Tibial artery (tissue), 4 donors: ENCODE measurements at regions not wholly inside any gene's neighbourhood (a gene's known extent, or its start where the extent isn't known, plus 50 kb on each side); places are given as distances from the start of the nearest gene placed in this dataset.

Experiments used
- DNase-seq, 2 donors: peaks; one replicate each; pipeline ENCODE4 v3.0.0-alpha.2; 2019
- H3K27ac ChIP-seq, 2 donors: fragments of 200-600 bp; sonication (generic) in 1 of 2; 1 replicate in 1 of 2; 2 replicates in 1 of 2; pipeline ENCODE4 v1.5.1; 2018 to 2019; ENCODE audit warnings: mild to moderate bottlenecking in 1 of 2
- H3K27me3 ChIP-seq, 2 donors: fragments of 200-600 bp; sonication (generic) in 1 of 2; one replicate each; pipeline versions ENCODE4 v1.5.1 to v1.6.0; 2016 to 2019
- H3K36me3 ChIP-seq, 3 donors: fragments of 200-600 bp; sonication (generic) in 2 of 3; one replicate each; pipeline ENCODE4 v1.5.1; 2016 to 2019; ENCODE audit warnings: mild to moderate bottlenecking in 2 of 3
- H3K4me1 ChIP-seq, 4 donors: fragments of 200-600 bp; sonication (generic) in 2 of 4; 1 replicate in 3 of 4; 2 replicates in 1 of 4; pipeline ENCODE4 v1.5.1; 2016 to 2019
- H3K4me3 ChIP-seq, 2 donors: fragments of 200-600 bp; sonication (generic) in 1 of 2; 1 replicate in 1 of 2; 2 replicates in 1 of 2; pipeline ENCODE4 v1.5.1; 2018 to 2019; ENCODE audit warnings: mild to moderate bottlenecking in 2 of 2
- H3K9me3 ChIP-seq, 3 donors: fragments of 200-600 bp; sonication (generic) in 1 of 3; one replicate each; pipeline ENCODE4 v1.5.1; 2016 to 2019
- CTCF ChIP-seq, 2 experiments: fragments of 200-600 bp in 1 of 2; fragments of 450-650 bp in 1 of 2; IDR thresholded peaks; one replicate each; pipeline ENCODE4 v1.5.1; 2017 to 2019; ENCODE audit warnings: antibody characterized with exemption in 2 of 2, mild to moderate bottlenecking in 1 of 2, moderate library complexity in 1 of 2
- intact Hi-C: fragments of 100-400 bp; cut with DNase I; formaldehyde crosslinking; loops from one replicate; pipeline ENCODE4 v1.15.0; 2023; ENCODE audit warnings: low total_unique reads

DNA sequence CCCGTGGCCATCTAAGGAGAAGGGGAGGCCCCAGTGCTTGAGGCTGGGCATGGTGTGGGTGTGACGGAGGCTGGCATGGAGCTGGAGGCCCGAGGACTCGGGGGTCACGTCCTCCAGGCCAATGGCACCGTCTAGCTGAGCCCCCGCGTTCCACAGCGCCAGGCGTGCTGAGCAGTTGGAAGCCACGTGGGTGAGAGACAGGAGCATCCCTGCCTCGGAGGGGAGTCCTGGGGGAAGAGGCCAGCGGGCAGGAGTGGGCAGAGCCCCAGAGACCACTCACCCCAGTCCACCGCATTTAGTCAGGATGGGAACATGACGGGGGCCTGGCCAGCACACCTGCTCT, 78.8 kb downstream of the RMI2 start:
- intact Hi-C loops = no loop called here
- H3K4me3 ChIP-seq = no peak overlapping the region

GRCh38 chr16:11425140-11425539, 79.9 kb downstream of the RMI2 start:
- H3K27ac ChIP-seq = no peak overlapping the region
- TF ChIP-seq CTCF (IDR thresholded peaks at IDR 0.05) = no peak
- H3K36me3 ChIP-seq = no peaks in the 10 kb centered on the region
- no peak overlapping the region for H3K4me3 ChIP-seq
- no peaks in the 10 kb centered on the region for H3K27me3 ChIP-seq
- DNase-seq = no peak
- no peaks in the 10 kb centered on the region for H3K4me1 ChIP-seq
- intact Hi-C loops = no loop called here
- no peaks in the 10 kb centered on the region for H3K9me3 ChIP-seq

More for the DNA sequence above, 78.8 kb downstream of the RMI2 start:
- H3K27me3 ChIP-seq = no peaks in the 10 kb centered on the region
- DNase-seq = no peak
- no peak overlapping the region for H3K27ac ChIP-seq
- H3K4me1 ChIP-seq = no peaks in the 10 kb centered on the region
- no peaks in the 10 kb centered on the region for H3K36me3 ChIP-seq
- TF ChIP-seq CTCF (IDR thresholded peaks at IDR 0.05) = no peak
- H3K9me3 ChIP-seq = no peaks in the 10 kb centered on the region

- Histone ChIP-seq H3K4me3 (no peak overlapping the region), H3K27ac (no peak overlapping the region), H3K9me3 (peaks cover 0 to 10% (median 8%) of the 10 kb centered on the region in 3 donors), H3K4me1 (no peaks in the 10 kb centered on the region), H3K36me3 (no peaks in the 10 kb centered on the region), H3K27me3 (no peaks in the 10 kb centered on the region)
- DNase-seq = no peak
- no peak for TF ChIP-seq CTCF (IDR thresholded peaks at IDR 0.05)
- intact Hi-C loops = no loop called here
Measured at GRCh38 chr16:11428623-11428953, 83.3 kb downstream of the RMI2 start.

DNA sequence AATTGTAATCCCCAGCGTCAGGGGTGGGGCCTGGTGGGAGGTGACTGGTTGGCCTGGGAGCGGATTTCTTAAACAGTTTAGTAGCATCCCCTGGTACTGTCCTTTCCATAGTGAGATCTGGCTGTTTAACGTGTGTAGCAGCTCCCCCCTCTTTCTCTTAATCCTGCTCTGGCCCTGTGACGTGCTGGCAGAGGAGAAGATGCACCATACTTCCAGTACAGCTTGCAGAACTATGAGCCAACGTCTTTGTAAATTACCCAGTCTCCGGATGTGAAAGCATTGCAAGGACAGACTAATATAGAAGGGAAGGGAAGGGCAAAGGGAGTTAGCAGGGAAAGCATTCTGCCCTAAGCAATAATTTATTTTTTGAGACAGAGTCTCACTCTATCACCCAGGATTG, 83.9 kb downstream of the RMI2 start:
- Histone ChIP-seq H3K36me3 (no peaks in the 10 kb centered on the region), H3K27me3 (no peaks in the 10 kb centered on the region), H3K4me1 (no peaks in the 10 kb centered on the region), H3K27ac (no peak overlapping the region), H3K9me3 (peaks cover 0 to 10% (median 8%) of the 10 kb centered on the region in 3 donors), H3K4me3 (no peak overlapping the region)
- intact Hi-C loops = no loop called here
- no peak for DNase-seq
- no peak for TF ChIP-seq CTCF (IDR thresholded peaks at IDR 0.05)

GRCh38 chr16:11429823-11430222, 84.6 kb downstream of the RMI2 start:
- intact Hi-C loops = no loop called here
- no peak for DNase-seq

More at GRCh38 chr16:11429823-11430222, 84.6 kb downstream of the RMI2 start:
- H3K9me3 ChIP-seq = peaks cover 0 to 10% (median 8%) of the 10 kb centered on the region in 3 donors
- no peaks in the 10 kb centered on the region for H3K4me1 ChIP-seq
- H3K4me3 ChIP-seq = no peak overlapping the region
- no peaks in the 10 kb centered on the region for H3K36me3 ChIP-seq
- H3K27me3 ChIP-seq = no peaks in the 10 kb centered on the region
- no peak overlapping the region for H3K27ac ChIP-seq
- no peak for TF ChIP-seq CTCF (IDR thresholded peaks at IDR 0.05)
